Natural killer cell (primary cell): ENCODE measurements at regions not wholly inside any gene's neighbourhood (a gene's known extent, or its start where the extent isn't known, plus 50 kb on each side); places are given as distances from the start of the nearest gene placed in this dataset.

Experiments used
- ATAC-seq, 3 donors: fragments of 150-1000 bp in 2 of 3; fragments of 200-7000 bp in 1 of 3; cut with Tn5 transposase; 1 replicate in 1 of 3; 2 replicates in 2 of 3; pipeline ENCODE4 v1.10.0; 2021; ENCODE audit warnings: mild to moderate bottlenecking in 2 of 3, moderate library complexity in 2 of 3
- DNase-seq, 2 donors: peaks; one replicate each; pipeline versions ENCODE4 v3.0.0 to v3.0.0-alpha.2; 2013 to 2021; ENCODE audit warnings: mixed read lengths in 1 of 2
- H3K27ac ChIP-seq: one replicate; pipeline ENCODE4 v1.5.1; 2013; ENCODE audit warnings: mild to moderate bottlenecking, low read length
- H3K27me3 ChIP-seq: one replicate; pipeline ENCODE4 v1.6.1; 2013; ENCODE audit warnings: low read length; ENCODE audit not compliant: control insufficient read depth, insufficient read depth
- H3K36me3 ChIP-seq: one replicate; pipeline ENCODE4 v1.6.1; 2013; ENCODE audit warnings: low read length; ENCODE audit not compliant: control insufficient read depth, insufficient read depth
- H3K4me1 ChIP-seq: one replicate; pipeline ENCODE4 v1.6.1; 2013; ENCODE audit warnings: low read length; ENCODE audit not compliant: control insufficient read depth, insufficient read depth
- H3K4me3 ChIP-seq: one replicate; pipeline ENCODE4 v1.5.1; 2013; ENCODE audit warnings: low read length
- H3K9me3 ChIP-seq: one replicate; pipeline ENCODE4 v1.6.1; 2013; ENCODE audit warnings: low read length; ENCODE audit not compliant: control insufficient read depth, insufficient read depth
- H3K27ac Mint-ChIP-seq, 2 donors: one replicate each; pipeline ENCODE4 v1.8.0; 2022; ENCODE audit warnings: mild to moderate bottlenecking in 2 of 2, mixed read lengths in 2 of 2, moderate library complexity in 1 of 2
- H3K27me3 Mint-ChIP-seq, 2 donors: one replicate each; pipeline ENCODE4 v1.8.0; 2022; ENCODE audit warnings: low read depth in 2 of 2, mixed read lengths in 2 of 2
- H3K36me3 Mint-ChIP-seq: one replicate; pipeline ENCODE4 v1.8.0; 2022; ENCODE audit warnings: mixed read lengths
- H3K4me1 Mint-ChIP-seq, 2 donors: one replicate each; pipeline ENCODE4 v1.8.0; 2022; ENCODE audit warnings: mixed read lengths in 2 of 2
- H3K4me3 Mint-ChIP-seq: one replicate; pipeline ENCODE4 v1.8.0; 2022; ENCODE audit warnings: mild to moderate bottlenecking, moderate library complexity, mixed read lengths
- H3K9me3 Mint-ChIP-seq, 2 donors: one replicate each; pipeline ENCODE4 v1.8.0; 2022; ENCODE audit warnings: mixed read lengths in 2 of 2
- WGBS: methylation state at CpG from one replicate; pipeline ENCODE4 v1.1.7; 2013; ENCODE audit warnings: missing lambda C conversion rate; ENCODE audit not compliant: insufficient coverage; 5-methylcytosine and 5-hydroxymethylcytosine counted together
- intact Hi-C: fragments of 100-400 bp; cut with micrococcal nuclease; formaldehyde crosslinking; loops from one replicate; pipeline ENCODE4 v1.14.2; 2022
- TF ChIP-seq, protein P1 (sequence below): fragments of 200-600 bp; IDR thresholded peaks from one replicate; pipeline ENCODE4 v1.8.0; 2022; ENCODE audit warnings: antibody characterized with exemption

DNA sequence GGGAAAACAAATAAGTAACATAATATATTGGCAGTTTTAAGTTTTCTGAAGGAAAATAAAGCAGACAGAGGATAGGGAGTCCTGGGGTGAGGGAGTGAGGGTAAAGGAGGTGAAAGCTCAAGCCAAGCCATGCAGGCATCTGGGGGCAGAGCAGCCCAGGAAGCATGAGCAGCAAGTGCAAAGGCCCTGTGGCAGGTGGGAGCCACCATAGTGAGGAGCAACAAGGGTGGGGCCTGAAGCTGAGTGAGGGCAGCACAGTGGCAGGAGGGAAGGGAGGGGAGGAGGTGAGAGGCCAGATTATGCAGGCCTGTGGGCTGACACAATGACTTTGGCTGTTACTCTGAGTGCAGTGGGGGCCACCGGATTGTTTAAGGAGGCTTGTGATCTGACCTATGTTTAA is 138.8 kb upstream of the TNR start:
- Histone ChIP-seq H3K9me3 (no peaks in the 10 kb centered on the region), H3K4me1 (no peaks in the 10 kb centered on the region), H3K4me3 (no peak overlapping the region), H3K36me3 (no peaks in the 10 kb centered on the region), H3K27ac (no peak overlapping the region), H3K27me3 (no peaks in the 10 kb centered on the region)
- Mint-ChIP-seq H3K9me3 (no peaks in the 10 kb centered on the region), H3K36me3 (no peaks in the 10 kb centered on the region), H3K4me3 (no peak overlapping the region), H3K4me1 (no peaks in the 10 kb centered on the region), H3K27ac (no peak overlapping the region), H3K27me3 (no peaks in the 10 kb centered on the region)
- no peak for ATAC-seq
- 89% methylated on average over 1 of the region's 1 CpG for WGBS
- DNase-seq = no peak
- intact Hi-C loops = loop anchor here (10.0 kb wide), 1 partner anchor 397 kb away; no protein-coding TSS in a partner anchor
- TF ChIP-seq, protein P1, sequence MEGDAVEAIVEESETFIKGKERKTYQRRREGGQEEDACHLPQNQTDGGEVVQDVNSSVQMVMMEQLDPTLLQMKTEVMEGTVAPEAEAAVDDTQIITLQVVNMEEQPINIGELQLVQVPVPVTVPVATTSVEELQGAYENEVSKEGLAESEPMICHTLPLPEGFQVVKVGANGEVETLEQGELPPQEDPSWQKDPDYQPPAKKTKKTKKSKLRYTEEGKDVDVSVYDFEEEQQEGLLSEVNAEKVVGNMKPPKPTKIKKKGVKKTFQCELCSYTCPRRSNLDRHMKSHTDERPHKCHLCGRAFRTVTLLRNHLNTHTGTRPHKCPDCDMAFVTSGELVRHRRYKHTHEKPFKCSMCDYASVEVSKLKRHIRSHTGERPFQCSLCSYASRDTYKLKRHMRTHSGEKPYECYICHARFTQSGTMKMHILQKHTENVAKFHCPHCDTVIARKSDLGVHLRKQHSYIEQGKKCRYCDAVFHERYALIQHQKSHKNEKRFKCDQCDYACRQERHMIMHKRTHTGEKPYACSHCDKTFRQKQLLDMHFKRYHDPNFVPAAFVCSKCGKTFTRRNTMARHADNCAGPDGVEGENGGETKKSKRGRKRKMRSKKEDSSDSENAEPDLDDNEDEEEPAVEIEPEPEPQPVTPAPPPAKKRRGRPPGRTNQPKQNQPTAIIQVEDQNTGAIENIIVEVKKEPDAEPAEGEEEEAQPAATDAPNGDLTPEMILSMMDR = no peak

DNA sequence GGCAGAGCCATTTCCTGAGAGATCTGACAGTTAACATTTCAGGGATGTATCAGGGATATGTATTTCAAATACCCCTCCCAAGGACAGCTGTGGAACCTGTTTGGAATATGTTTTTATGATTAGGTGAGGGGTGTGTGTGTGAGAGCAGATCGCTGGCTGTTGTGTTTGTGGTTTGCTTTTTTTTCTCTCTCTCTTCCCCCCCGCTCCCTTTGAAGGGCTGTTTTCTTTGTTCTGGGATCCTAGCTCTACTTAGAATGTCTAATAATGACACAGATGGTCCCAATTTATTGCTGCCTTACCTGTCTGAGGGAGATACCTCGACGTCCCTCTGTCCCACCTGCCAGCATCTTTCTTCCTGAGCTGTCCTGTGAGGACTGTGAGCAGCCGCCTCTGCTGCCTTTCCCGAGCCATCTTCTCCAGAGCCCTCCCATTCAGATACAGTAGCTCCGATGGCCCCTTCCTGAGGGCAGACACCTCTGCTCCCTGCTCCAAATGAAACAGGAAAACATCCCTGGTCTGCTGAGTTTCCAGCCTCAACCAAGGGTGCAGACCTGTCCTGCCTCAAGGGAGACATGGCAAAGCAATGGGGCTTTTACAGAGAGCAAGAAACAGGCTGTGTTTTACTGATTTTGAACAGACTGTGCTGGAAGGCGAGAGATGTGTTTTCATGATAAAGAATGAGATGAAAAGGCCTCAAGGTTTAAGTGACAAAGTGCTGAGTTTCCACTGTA is 138.0 kb upstream of the TNR start:
- Mint-ChIP-seq H3K9me3 (no peaks in the 10 kb centered on the region), H3K27ac (no peak overlapping the region), H3K4me1 (no peaks in the 10 kb centered on the region), H3K4me3 (no peak overlapping the region), H3K36me3 (no peaks in the 10 kb centered on the region), H3K27me3 (no peaks in the 10 kb centered on the region)
- Histone ChIP-seq H3K4me3 (no peak overlapping the region), H3K9me3 (no peaks in the 10 kb centered on the region), H3K4me1 (no peaks in the 10 kb centered on the region), H3K27me3 (no peaks in the 10 kb centered on the region), H3K36me3 (no peaks in the 10 kb centered on the region), H3K27ac (no peak overlapping the region)
- 61% methylated on average over 7 of the region's 8 CpGs for WGBS
- intact Hi-C loops = loop anchor here (10.0 kb wide), 1 partner anchor 397 kb away; no protein-coding TSS in a partner anchor
- TF ChIP-seq, protein P1 = no peak
- no peak for DNase-seq
- ATAC-seq = no peak

DNA sequence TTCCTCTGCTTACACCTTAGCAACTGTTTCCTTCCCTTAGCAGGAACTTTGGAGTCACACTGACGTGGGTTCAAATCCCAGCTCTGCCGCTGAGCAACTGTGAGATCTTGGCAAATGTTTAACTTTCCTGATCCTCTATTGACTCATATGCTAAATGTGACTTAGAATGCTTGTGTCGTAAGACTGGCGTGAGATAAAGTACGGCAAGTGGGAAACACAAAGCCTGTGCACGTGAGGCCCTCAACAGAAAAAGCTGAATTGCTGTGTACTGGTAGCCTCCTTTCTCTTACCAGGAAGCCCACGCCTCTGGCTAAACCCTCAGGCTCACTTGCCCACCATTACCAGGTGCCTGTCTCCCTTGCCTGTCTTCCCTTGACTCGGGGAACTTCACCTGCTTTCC is 135.4 kb upstream of the TNR start:
- intact Hi-C loops = no loop called here
- Histone ChIP-seq H3K4me1 (no peaks in the 10 kb centered on the region), H3K4me3 (no peak overlapping the region), H3K9me3 (no peaks in the 10 kb centered on the region), H3K36me3 (no peaks in the 10 kb centered on the region), H3K27ac (no peak overlapping the region), H3K27me3 (no peaks in the 10 kb centered on the region)
- Mint-ChIP-seq H3K27me3 (no peaks in the 10 kb centered on the region), H3K4me1 (no peaks in the 10 kb centered on the region), H3K9me3 (no peaks in the 10 kb centered on the region), H3K36me3 (no peaks in the 10 kb centered on the region), H3K27ac (no peak overlapping the region), H3K4me3 (no peak overlapping the region)
- TF ChIP-seq, protein P1 = no peak
- WGBS = 81% methylated on average over 8 of the region's 8 CpGs
- no peak for DNase-seq
- ATAC-seq = no peak
